Prostate gland (tissue), 2 donors: ENCODE measurements at regions not wholly inside any gene's neighbourhood (a gene's known extent, or its start where the extent isn't known, plus 50 kb on each side); places are given as distances from the start of the nearest gene placed in this dataset.

Source experiments
- POLR2A ChIP-seq: fragments of 450-650 bp; IDR thresholded peaks from one replicate; pipeline ENCODE4 v1.6.1; 2016; ENCODE audit warnings: antibody characterized with exemption, mild to moderate bottlenecking
- TF ChIP-seq, protein P1 (sequence below), 4 experiments: fragments of 200-600 bp in 2 of 4; fragments of 450-650 bp in 2 of 4; sonication (generic) in 2 of 4; IDR thresholded peaks; 1 replicate in 3 of 4; 2 replicates in 1 of 4; pipeline ENCODE4 v1.5.1; 2016 to 2019; ENCODE audit warnings: antibody characterized with exemption in 4 of 4, mild to moderate bottlenecking in 2 of 4, moderate library complexity in 2 of 4

DNA sequence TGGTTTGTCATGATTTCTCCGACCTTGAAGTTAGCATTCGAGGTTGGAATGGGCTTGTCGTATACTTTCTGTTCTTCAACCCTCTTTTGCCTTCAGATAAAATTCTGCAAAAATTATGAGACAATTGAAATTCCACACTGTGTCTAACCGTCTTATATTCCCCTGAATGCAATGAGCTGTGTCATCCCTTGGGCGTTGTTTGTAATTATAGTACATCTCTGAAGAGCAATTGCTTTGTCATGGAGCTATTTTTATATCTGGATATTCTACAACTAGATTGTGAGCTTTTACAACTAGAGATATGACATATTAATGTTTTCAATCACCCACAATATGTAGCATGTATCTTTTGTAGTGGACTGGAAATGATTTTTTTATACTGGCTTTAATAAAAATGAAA is 631.8 kb upstream of the SLC10A2 start:
- TF ChIP-seq POLR2A: no peak
- TF ChIP-seq, protein P1, sequence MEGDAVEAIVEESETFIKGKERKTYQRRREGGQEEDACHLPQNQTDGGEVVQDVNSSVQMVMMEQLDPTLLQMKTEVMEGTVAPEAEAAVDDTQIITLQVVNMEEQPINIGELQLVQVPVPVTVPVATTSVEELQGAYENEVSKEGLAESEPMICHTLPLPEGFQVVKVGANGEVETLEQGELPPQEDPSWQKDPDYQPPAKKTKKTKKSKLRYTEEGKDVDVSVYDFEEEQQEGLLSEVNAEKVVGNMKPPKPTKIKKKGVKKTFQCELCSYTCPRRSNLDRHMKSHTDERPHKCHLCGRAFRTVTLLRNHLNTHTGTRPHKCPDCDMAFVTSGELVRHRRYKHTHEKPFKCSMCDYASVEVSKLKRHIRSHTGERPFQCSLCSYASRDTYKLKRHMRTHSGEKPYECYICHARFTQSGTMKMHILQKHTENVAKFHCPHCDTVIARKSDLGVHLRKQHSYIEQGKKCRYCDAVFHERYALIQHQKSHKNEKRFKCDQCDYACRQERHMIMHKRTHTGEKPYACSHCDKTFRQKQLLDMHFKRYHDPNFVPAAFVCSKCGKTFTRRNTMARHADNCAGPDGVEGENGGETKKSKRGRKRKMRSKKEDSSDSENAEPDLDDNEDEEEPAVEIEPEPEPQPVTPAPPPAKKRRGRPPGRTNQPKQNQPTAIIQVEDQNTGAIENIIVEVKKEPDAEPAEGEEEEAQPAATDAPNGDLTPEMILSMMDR (IDR thresholded peaks at IDR 0.05): no peak
